Ishikawa (cell line): ENCODE measurements at regions not wholly inside any gene's neighbourhood (a gene's known extent, or its start where the extent isn't known, plus 50 kb on each side); places are given as distances from the start of the nearest gene placed in this dataset.

ENCODE experiments used
- CREB1 ChIP-seq: IDR thresholded peaks from 2 replicates; pipeline ENCODE4 v1.6.1; 2012; ENCODE audit warnings: low read depth
- EGR1 ChIP-seq: IDR thresholded peaks from 2 replicates; pipeline ENCODE4 v1.6.1; 2012
- EP300 ChIP-seq: IDR thresholded peaks from 2 replicates; pipeline ENCODE4 v1.6.1; 2012; ENCODE audit warnings: borderline replicate concordance
- FOXM1 ChIP-seq: IDR thresholded peaks from 2 replicates; pipeline ENCODE4 v1.6.1; 2012; ENCODE audit warnings: low read depth, borderline replicate concordance
- RAD21 ChIP-seq: IDR thresholded peaks from 2 replicates; pipeline ENCODE4 v1.6.1; 2012; ENCODE audit warnings: low read depth
- TAF1 ChIP-seq: IDR thresholded peaks from 2 replicates; pipeline ENCODE4 v1.6.1; 2012; ENCODE audit warnings: low read depth, mild to moderate bottlenecking
- TCF12 ChIP-seq: IDR thresholded peaks from 2 replicates; pipeline ENCODE4 v1.6.1; 2012; ENCODE audit warnings: low read depth
- TEAD4 ChIP-seq: IDR thresholded peaks from 2 replicates; pipeline ENCODE4 v1.6.1; 2012
- YY1 ChIP-seq: IDR thresholded peaks from 2 replicates; pipeline ENCODE4 v1.6.1; 2012; ENCODE audit warnings: low read depth
- ZBTB7A ChIP-seq: IDR thresholded peaks from 2 replicates; pipeline ENCODE4 v1.6.1; 2012; ENCODE audit warnings: low read depth
- TF ChIP-seq, protein P1 (sequence below): IDR thresholded peaks from 2 replicates; pipeline ENCODE4 v1.6.1; 2012
- TF ChIP-seq, protein P2 (sequence below): IDR thresholded peaks from 2 replicates; pipeline ENCODE4 v1.6.1; 2012; ENCODE audit warnings: low read depth, mild to moderate bottlenecking
- TF ChIP-seq, protein P3 (sequence below): IDR thresholded peaks from 2 replicates; pipeline ENCODE4 v1.6.1; 2012

DNA sequence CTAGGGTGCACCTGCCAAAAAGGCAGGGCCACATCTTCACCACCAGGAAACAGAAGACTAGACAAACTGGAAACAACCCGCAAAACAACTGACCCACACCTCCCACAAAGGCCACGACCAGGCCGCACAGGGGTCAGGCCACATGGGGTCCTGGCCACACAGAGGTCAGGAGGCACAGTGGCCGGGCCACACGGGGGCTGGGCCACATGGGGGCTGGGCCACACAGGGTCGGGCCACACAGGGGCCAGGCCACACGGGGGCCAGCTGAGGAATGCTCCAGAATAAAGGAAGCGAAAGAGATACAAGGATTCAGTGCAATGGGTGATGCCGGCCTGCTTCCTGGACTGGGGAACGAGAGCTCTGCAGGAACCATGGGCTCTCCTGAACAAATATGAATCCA lies 91.6 kb downstream of the OLFM1 start:
- no peak for TF ChIP-seq EP300
- no peak for TF ChIP-seq TCF12
- no peak for TF ChIP-seq RAD21
- TF ChIP-seq TEAD4 = no peak
- no peak for TF ChIP-seq EGR1
- TF ChIP-seq YY1 = no peak
- TF ChIP-seq, protein P1, sequence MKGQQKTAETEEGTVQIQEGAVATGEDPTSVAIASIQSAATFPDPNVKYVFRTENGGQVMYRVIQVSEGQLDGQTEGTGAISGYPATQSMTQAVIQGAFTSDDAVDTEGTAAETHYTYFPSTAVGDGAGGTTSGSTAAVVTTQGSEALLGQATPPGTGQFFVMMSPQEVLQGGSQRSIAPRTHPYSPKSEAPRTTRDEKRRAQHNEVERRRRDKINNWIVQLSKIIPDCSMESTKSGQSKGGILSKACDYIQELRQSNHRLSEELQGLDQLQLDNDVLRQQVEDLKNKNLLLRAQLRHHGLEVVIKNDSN = no peak

DNA sequence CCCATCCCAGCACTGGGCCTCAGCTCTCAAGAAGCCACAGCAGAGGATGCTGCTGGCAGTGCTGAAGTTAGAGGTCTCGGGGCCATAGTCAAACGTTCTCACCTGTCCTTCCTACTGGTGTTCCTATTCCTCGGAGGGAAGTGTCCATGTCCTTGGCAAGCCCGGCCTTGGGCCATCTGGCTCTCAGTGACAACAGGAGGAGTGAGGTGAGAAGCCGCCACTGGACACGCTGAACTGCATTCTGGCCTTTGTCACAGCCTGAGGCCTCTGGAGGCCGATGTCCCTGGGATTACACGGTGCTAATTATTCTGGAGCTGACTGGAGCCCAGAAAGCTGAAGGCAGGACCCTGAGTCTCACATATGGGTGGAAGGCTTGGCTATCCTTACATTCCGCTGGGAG lies 92.5 kb downstream of the OLFM1 start:
- TF ChIP-seq EP300 (no peak), RAD21 (no peak)

DNA sequence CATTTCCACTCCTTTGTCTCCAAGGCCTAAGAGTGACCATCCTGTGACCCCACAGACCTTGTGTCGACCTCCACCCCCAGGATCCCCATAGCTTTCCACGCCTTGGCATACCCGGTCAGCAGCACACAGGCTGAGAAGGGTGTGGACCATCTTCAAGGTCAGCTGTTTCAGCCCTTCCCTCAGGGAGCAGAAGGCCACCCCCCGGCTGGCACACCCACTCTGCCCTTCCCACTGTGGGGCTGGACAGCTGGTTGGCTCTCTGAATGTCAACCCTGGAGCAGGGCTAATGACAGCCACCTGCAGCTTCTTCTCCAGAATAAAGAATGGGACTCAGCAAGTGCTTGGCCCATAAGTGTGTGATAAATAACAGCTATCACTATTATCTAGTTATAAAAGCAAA lies 93.1 kb downstream of the OLFM1 start:
- no peak for TF ChIP-seq TAF1
- no peak for TF ChIP-seq EGR1
- TF ChIP-seq, protein P2, sequence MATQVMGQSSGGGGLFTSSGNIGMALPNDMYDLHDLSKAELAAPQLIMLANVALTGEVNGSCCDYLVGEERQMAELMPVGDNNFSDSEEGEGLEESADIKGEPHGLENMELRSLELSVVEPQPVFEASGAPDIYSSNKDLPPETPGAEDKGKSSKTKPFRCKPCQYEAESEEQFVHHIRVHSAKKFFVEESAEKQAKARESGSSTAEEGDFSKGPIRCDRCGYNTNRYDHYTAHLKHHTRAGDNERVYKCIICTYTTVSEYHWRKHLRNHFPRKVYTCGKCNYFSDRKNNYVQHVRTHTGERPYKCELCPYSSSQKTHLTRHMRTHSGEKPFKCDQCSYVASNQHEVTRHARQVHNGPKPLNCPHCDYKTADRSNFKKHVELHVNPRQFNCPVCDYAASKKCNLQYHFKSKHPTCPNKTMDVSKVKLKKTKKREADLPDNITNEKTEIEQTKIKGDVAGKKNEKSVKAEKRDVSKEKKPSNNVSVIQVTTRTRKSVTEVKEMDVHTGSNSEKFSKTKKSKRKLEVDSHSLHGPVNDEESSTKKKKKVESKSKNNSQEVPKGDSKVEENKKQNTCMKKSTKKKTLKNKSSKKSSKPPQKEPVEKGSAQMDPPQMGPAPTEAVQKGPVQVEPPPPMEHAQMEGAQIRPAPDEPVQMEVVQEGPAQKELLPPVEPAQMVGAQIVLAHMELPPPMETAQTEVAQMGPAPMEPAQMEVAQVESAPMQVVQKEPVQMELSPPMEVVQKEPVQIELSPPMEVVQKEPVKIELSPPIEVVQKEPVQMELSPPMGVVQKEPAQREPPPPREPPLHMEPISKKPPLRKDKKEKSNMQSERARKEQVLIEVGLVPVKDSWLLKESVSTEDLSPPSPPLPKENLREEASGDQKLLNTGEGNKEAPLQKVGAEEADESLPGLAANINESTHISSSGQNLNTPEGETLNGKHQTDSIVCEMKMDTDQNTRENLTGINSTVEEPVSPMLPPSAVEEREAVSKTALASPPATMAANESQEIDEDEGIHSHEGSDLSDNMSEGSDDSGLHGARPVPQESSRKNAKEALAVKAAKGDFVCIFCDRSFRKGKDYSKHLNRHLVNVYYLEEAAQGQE = no peak
- no peak for TF ChIP-seq FOXM1
- TF ChIP-seq ZBTB7A = no peak
- TF ChIP-seq RAD21 = no peak
- TF ChIP-seq CREB1 = no peak
- TF ChIP-seq TCF12 = no peak
- TF ChIP-seq EP300 = no peak
- TF ChIP-seq, protein P1 = no peak
- TF ChIP-seq YY1 = no peak
- no peak for TF ChIP-seq TEAD4

DNA sequence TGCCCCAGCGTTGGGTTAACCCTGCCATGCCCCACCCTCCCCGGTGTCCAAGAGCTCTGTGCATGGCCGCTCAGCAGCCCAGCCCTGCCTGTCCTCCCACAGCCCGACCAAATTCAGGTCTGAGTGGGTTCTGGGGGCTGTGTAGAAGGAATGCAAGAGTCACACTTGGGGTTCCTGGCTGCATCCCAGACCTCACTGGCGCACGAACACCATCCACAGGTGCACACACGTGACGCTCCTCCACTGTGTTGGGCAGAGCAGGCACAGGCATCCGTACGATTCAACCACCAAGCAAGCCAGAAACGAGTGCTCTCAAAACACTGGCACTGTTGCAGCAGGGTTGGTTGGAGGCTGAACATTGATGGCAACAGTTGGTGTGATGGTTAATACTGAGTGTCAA lies 93.9 kb downstream of the OLFM1 start:
- no peak for TF ChIP-seq EP300
- TF ChIP-seq FOXM1 = no peak
- TF ChIP-seq, protein P3, sequence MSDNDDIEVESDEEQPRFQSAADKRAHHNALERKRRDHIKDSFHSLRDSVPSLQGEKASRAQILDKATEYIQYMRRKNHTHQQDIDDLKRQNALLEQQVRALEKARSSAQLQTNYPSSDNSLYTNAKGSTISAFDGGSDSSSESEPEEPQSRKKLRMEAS = no peak
- TF ChIP-seq ZBTB7A = no peak
- no peak for TF ChIP-seq RAD21
- TF ChIP-seq, protein P2 = no peak
- no peak for TF ChIP-seq TEAD4
- no peak for TF ChIP-seq EGR1
- TF ChIP-seq CREB1 = no peak
- no peak for TF ChIP-seq YY1
- TF ChIP-seq TCF12 = no peak

DNA sequence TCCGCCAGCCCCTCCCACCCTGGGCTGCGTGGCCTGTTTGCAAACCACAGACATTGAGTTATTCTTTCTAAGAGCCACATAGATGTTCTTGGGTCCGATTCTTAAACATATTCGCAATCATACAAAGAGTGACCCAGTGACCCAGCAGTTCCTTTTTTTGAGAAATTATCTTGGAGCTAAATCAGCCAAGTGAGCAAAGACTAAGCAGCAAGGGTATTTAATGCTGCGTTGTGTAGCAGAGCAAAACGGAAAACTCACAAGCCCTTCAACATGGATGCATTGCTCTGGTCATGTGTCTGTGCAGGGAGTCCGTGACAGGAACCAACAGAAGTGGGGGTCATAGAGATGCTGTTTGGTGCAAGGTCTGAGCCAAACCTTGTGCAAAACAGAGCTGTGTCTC lies 95.6 kb downstream of the OLFM1 start:
- TF ChIP-seq FOXM1 = no peak
- no peak for TF ChIP-seq TCF12
- no peak for TF ChIP-seq EGR1
- TF ChIP-seq, protein P2 = no peak
